ENCODE measurements at regions not wholly inside any gene's neighbourhood (a gene's known extent, or its start where the extent isn't known, plus 50 kb on each side); places are given as distances from the start of the nearest gene placed in this dataset.
"Not testable (repeated sequence)": the region's sequence is repeated elsewhere in the genome, so short reads cannot be mapped to it uniquely, and the experiment has no call there.

- no peaks in the 10 kb centered on the region for H3K4me1 Mint-ChIP-seq
- DNase-seq (ENCODE audit: low spot score in 2 of 2, unreplicated experiment in 2 of 2) = no peak
- no peak overlapping the region for H3K4me3 Mint-ChIP-seq
- H3K36me3 Mint-ChIP-seq = no peaks in the 10 kb centered on the region
- no peaks in the 10 kb centered on the region for H3K9me3 Mint-ChIP-seq
- no peak overlapping the region for H3K27ac Mint-ChIP-seq
- H3K27me3 Mint-ChIP-seq (ENCODE audit: low read depth) = peaks cover 22% of the 10 kb centered on the region
- no peak for TF ChIP-seq CTCF (IDR thresholded peaks at IDR 0.05; ENCODE audit: unreplicated experiment)
Measured at GRCh38 chr16:59854846-59855439, 1120.8 kb upstream of the GOT2 start.

- Mint-ChIP-seq H3K27ac (no peak overlapping the region), H3K36me3 (no peaks in the 10 kb centered on the region), H3K4me1 (no peaks in the 10 kb centered on the region), H3K4me3 (no peak overlapping the region), H3K27me3 (ENCODE audit: low read depth) (peaks cover 19% of the 10 kb centered on the region), H3K9me3 (no peaks in the 10 kb centered on the region)
- DNase-seq (ENCODE audit: low spot score in 2 of 2, unreplicated experiment in 2 of 2) = no peak
- TF ChIP-seq CTCF (IDR thresholded peaks at IDR 0.05; ENCODE audit: unreplicated experiment) = no peak
Measured at GRCh38 chr16:59849716-59850115, 1115.6 kb upstream of the GOT2 start.

GRCh38 chr16:59848296-59848695, 1114.2 kb upstream of the GOT2 start:
- Mint-ChIP-seq H3K4me3 (no peak overlapping the region), H3K9me3 (peaks cover 7% of the 10 kb centered on the region), H3K27me3 (ENCODE audit: low read depth) (peaks cover 10% of the 10 kb centered on the region), H3K27ac (no peak overlapping the region), H3K4me1 (no peaks in the 10 kb centered on the region), H3K36me3 (no peaks in the 10 kb centered on the region)
- no peak for DNase-seq (ENCODE audit: low spot score in 2 of 2, unreplicated experiment in 2 of 2)
- TF ChIP-seq CTCF (IDR thresholded peaks at IDR 0.05; ENCODE audit: unreplicated experiment) = no peak

GRCh38 chr16:59840169-59840568, 1106.1 kb upstream of the GOT2 start:
- Mint-ChIP-seq H3K9me3 (peaks cover 29% of the 10 kb centered on the region), H3K36me3 (no peaks in the 10 kb centered on the region), H3K4me3 (no peak overlapping the region), H3K4me1 (no peaks in the 10 kb centered on the region), H3K27me3 (ENCODE audit: low read depth) (no peaks in the 10 kb centered on the region), H3K27ac (no peak overlapping the region)
- TF ChIP-seq CTCF (IDR thresholded peaks at IDR 0.05; ENCODE audit: unreplicated experiment) = no peak
- no peak for DNase-seq (ENCODE audit: low spot score in 2 of 2, unreplicated experiment in 2 of 2)

GRCh38 chr16:59826767-59827166, 1092.7 kb upstream of the GOT2 start:
- no peaks in the 10 kb centered on the region for H3K4me1 Mint-ChIP-seq
- no peak overlapping the region for H3K27ac Mint-ChIP-seq
- no peak for TF ChIP-seq CTCF (IDR thresholded peaks at IDR 0.05; ENCODE audit: unreplicated experiment)
- no peaks in the 10 kb centered on the region for H3K9me3 Mint-ChIP-seq
- no peak for DNase-seq (ENCODE audit: low spot score in 2 of 2, unreplicated experiment in 2 of 2)
- H3K36me3 Mint-ChIP-seq = no peaks in the 10 kb centered on the region
- no peak overlapping the region for H3K4me3 Mint-ChIP-seq
- no peaks in the 10 kb centered on the region for H3K27me3 Mint-ChIP-seq (ENCODE audit: low read depth)

- not testable (repeated sequence) for H3K36me3 Mint-ChIP-seq; H3K4me1 Mint-ChIP-seq; H3K4me3 Mint-ChIP-seq; H3K27ac Mint-ChIP-seq; DNase-seq (ENCODE audit: low spot score in 2 of 2, unreplicated experiment in 2 of 2); H3K27me3 Mint-ChIP-seq (ENCODE audit: low read depth)
- H3K9me3 Mint-ChIP-seq = peaks cover 17% of the 10 kb centered on the region
Measured at GRCh38 chr16:59809488-59809887, 1075.4 kb upstream of the GOT2 start.
